WERI-Rb-1 (cell line): ENCODE measurements at regions not wholly inside any gene's neighbourhood (a gene's known extent, or its start where the extent isn't known, plus 50 kb on each side); places are given as distances from the start of the nearest gene placed in this dataset.
"Not testable (repeated sequence)": the region's sequence is repeated elsewhere in the genome, so short reads cannot be mapped to it uniquely, and the experiment has no call there.

ENCODE experiments used
- DNase-seq: peaks from one replicate; pipeline ENCODE4 v3.0.0-alpha.2; 2020
- H3K27ac ChIP-seq: fragments of 250-450 bp; sonication (Bioruptor Pico); 2 replicates; pipeline ENCODE4 v1.5.1; 2020; ENCODE audit warnings: mild to moderate bottlenecking, moderate library complexity
- H3K27me3 ChIP-seq: fragments of 250-450 bp; sonication (Bioruptor Pico); 2 replicates; pipeline ENCODE4 v1.5.1; 2021; ENCODE audit warnings: mild to moderate bottlenecking, low read depth, moderate library complexity; ENCODE audit not compliant: insufficient read depth, severe bottlenecking
- H3K36me3 ChIP-seq: fragments of 250-450 bp; sonication (Bioruptor Pico); 2 replicates; pipeline ENCODE4 v1.5.1; 2020; ENCODE audit warnings: mild to moderate bottlenecking, moderate library complexity
- H3K4me3 ChIP-seq: 2 replicates; pipeline ENCODE4 v1.5.1; 2011; ENCODE audit warnings: low read depth, mild to moderate bottlenecking, control low read depth, low read length
- H3K9me3 ChIP-seq: fragments of 250-450 bp; sonication (Bioruptor Pico); 2 replicates; pipeline ENCODE4 v1.5.1; 2021; ENCODE audit warnings: mild to moderate bottlenecking, moderate library complexity; ENCODE audit not compliant: severe bottlenecking
- CTCF ChIP-seq: IDR thresholded peaks from 2 replicates; pipeline ENCODE4 v1.5.1; 2011; ENCODE audit warnings: low read depth, mild to moderate bottlenecking, control low read depth, inconsistent platforms, low read length

GRCh38 chr11:119586181-119586580, 142.8 kb downstream of the NECTIN1 start:
- H3K36me3 ChIP-seq: no peaks in the 10 kb centered on the region
- DNase-seq: no peak
- no peaks in the 10 kb centered on the region for H3K27me3 ChIP-seq
- H3K27ac ChIP-seq: no peak overlapping the region
- H3K9me3 ChIP-seq: no peaks in the 10 kb centered on the region
- no peak overlapping the region for H3K4me3 ChIP-seq
- no peak for TF ChIP-seq CTCF

GRCh38 chr11:119585043-119585781, 143.8 kb downstream of the NECTIN1 start:
- peak overlapping the region; percentile 72 for H3K4me3 ChIP-seq
- peaks cover 2% of the 10 kb centered on the region for H3K9me3 ChIP-seq
- no peaks in the 10 kb centered on the region for H3K27me3 ChIP-seq
- no peaks in the 10 kb centered on the region for H3K36me3 ChIP-seq
- peak overlapping the region; percentile 89 for H3K27ac ChIP-seq
- no peak for TF ChIP-seq CTCF
- DNase-seq: peak; percentile 83

- Histone ChIP-seq H3K36me3 (no peaks in the 10 kb centered on the region), H3K27me3 (no peaks in the 10 kb centered on the region), H3K4me3 (peak overlapping the region; percentile 72), H3K9me3 (peaks cover 4% of the 10 kb centered on the region), H3K27ac (peak overlapping the region; percentile 89)
- TF ChIP-seq CTCF: no peak
- peak; percentile 76 for DNase-seq
These were observed 144.6 kb downstream of the NECTIN1 start for GRCh38 chr11:119584193-119585042.

GRCh38 chr11:119583585-119583984, 145.4 kb downstream of the NECTIN1 start:
- Histone ChIP-seq H3K27ac (no peak overlapping the region), H3K9me3 (peaks cover 4% of the 10 kb centered on the region), H3K27me3 (no peaks in the 10 kb centered on the region), H3K36me3 (no peaks in the 10 kb centered on the region), H3K4me3 (no peak overlapping the region)
- peak; percentile 51 for TF ChIP-seq CTCF
- no peak for DNase-seq

- H3K4me3 ChIP-seq, H3K9me3 ChIP-seq, H3K27ac ChIP-seq, H3K27me3 ChIP-seq, H3K36me3 ChIP-seq, DNase-seq: not testable (repeated sequence)
These were observed 147.6 kb downstream of the NECTIN1 start for GRCh38 chr11:119581396-119581795.

- Histone ChIP-seq H3K36me3 (no peaks in the 10 kb centered on the region), H3K9me3 (peaks cover 4% of the 10 kb centered on the region), H3K4me3 (no peak overlapping the region), H3K27ac (no peak overlapping the region), H3K27me3 (no peaks in the 10 kb centered on the region)
- no peak for TF ChIP-seq CTCF
- no peak for DNase-seq
These were observed 148.2 kb downstream of the NECTIN1 start for GRCh38 chr11:119580751-119581150.
